ENCODE measurements at regions not wholly inside any gene's neighbourhood (a gene's known extent, or its start where the extent isn't known, plus 50 kb on each side); places are given as distances from the start of the nearest gene placed in this dataset.

GRCh38 chr14:53615252-53615651 is 341.4 kb downstream of the BMP4 start:
- no peaks in the 10 kb centered on the region for H3K9me3 ChIP-seq (ENCODE audit: insufficient read depth in 2 of 2, low read depth in 1 of 2, low read length in 1 of 2)
- FAIRE-seq: no peak
- no peak overlapping the region for H3K4me2 ChIP-seq (ENCODE audit: insufficient read depth in 1 of 2, low read depth in 2 of 2, low read length in 2 of 2)
- no peak overlapping the region for H3K18ac ChIP-seq (ENCODE audit: extremely low read depth, low read length)
- no peaks in the 10 kb centered on the region; the same call in 1 of the 2 replicates for H3K23me2 ChIP-seq (ENCODE audit: low read depth, low read length)
- no peaks in the 10 kb centered on the region for H3K79me2 ChIP-seq (ENCODE audit: control insufficient read depth in 1 of 2, insufficient read depth in 2 of 2, low read length in 2 of 2)
- H4K8ac ChIP-seq (ENCODE audit: extremely low read depth, insufficient read depth, low read length): no peak overlapping the region
- ChIA-PET POLR2A (ENCODE audit: partially characterized antibody) (no interaction called here), CTCF (ENCODE audit: partially characterized antibody) (interaction anchor here (1.3 to 1.6 kb wide), 3 partner anchors 11 to 733 kb away, joined by 3 to 4 read pairs (median 3); no protein-coding TSS in a partner anchor)
- H2BK20ac ChIP-seq (ENCODE audit: low read length): no peak overlapping the region
- no peak overlapping the region for H2AFZ ChIP-seq (ENCODE audit: low read length)
- H3K27ac ChIP-seq (ENCODE audit: low read depth, low read length): no peak overlapping the region
- H2BK120ac ChIP-seq (replicated peaks; ENCODE audit: low read depth, low read length): no peak overlapping the region
- H3K56ac ChIP-seq (replicated peaks; ENCODE audit: insufficient read length, low read depth, low read length): no peak overlapping the region
- no peak overlapping the region for H2BK5ac ChIP-seq (ENCODE audit: low read depth, low read length)
- H2AK5ac ChIP-seq (ENCODE audit: low read depth, low read length): no peak overlapping the region
- H3K9ac ChIP-seq (replicated peaks in 1 of 4; ENCODE audit: extremely low read depth in 1 of 4, low read depth in 3 of 4, low read length in 3 of 4): no peak overlapping the region
- no peaks in the 10 kb centered on the region for H3K27me3 ChIP-seq (replicated peaks in 1 of 4; ENCODE audit: control insufficient read depth in 3 of 4, extremely low read depth in 1 of 4, insufficient read depth in 3 of 4, low read length in 3 of 4)
- no peak overlapping the region for H3K4me3 ChIP-seq (ENCODE audit: extremely low read depth in 1 of 4, insufficient read depth in 2 of 4, low read depth in 3 of 4, low read length in 4 of 4)
- no peak overlapping the region for H2BK15ac ChIP-seq (ENCODE audit: low read length)
- no peak overlapping the region for H4K5ac ChIP-seq (ENCODE audit: insufficient read length, low read depth, low read length)
- 85% methylated on average over 3 of the region's 3 CpGs; no CpG with 5 or more reads in 1 of the 2 experiments for WGBS, 2 experiments (ENCODE audit: extremely low coverage in 1 of 2, insufficient coverage in 1 of 2, insufficient read length in 1 of 2, insufficient replicate concordance in 2 of 2, low coverage in 1 of 2, low lambda C conversion rate in 2 of 2, missing lambda C conversion rate in 1 of 2)
- H3K36me3 ChIP-seq (ENCODE audit: control insufficient read depth in 2 of 4, insufficient read depth in 4 of 4, low read length in 3 of 4): no peaks in the 10 kb centered on the region
- H4K20me1 ChIP-seq (replicated peaks in 1 of 2; ENCODE audit: control insufficient read depth in 1 of 2, insufficient read depth in 2 of 2, low read length in 2 of 2): no peaks in the 10 kb centered on the region
- H3K79me1 ChIP-seq (ENCODE audit: low read depth, low read length): no peaks in the 10 kb centered on the region
- no peak overlapping the region for H3K4ac ChIP-seq (replicated peaks; ENCODE audit: insufficient read length, low read depth, low read length)
- H3K4me1 ChIP-seq (replicated peaks in 1 of 4; ENCODE audit: control insufficient read depth in 3 of 4, insufficient read depth in 4 of 4, low read length in 3 of 4): no peaks in the 10 kb centered on the region
- H3K23ac ChIP-seq (ENCODE audit: insufficient read length): no peak overlapping the region
- DNase-seq (ENCODE audit: low read depth in 1 of 2, low spot score in 2 of 2): no peak
- H4K91ac ChIP-seq (replicated peaks; ENCODE audit: insufficient read length, low read length): no peak overlapping the region
- H2BK12ac ChIP-seq (ENCODE audit: low read depth, low read length): no peak overlapping the region
- H3K14ac ChIP-seq (ENCODE audit: insufficient read length): no peak overlapping the region
- TF ChIP-seq POU5F1 (IDR thresholded peaks at IDR 0.05; ENCODE audit: low read depth, low read length) (no peak), TCF12 (IDR thresholded peaks at IDR 0.05; ENCODE audit: low read depth, low read length) (no peak), CTCF (IDR thresholded peaks at IDR 0.05; ENCODE audit: control extremely low read depth in 1 of 3, insufficient read depth in 1 of 3, low read depth in 1 of 3, low read length in 3 of 3) (no peak), BRCA1 (IDR thresholded peaks at IDR 0.05; ENCODE audit: low read depth, low read length) (no peak), SAP30 (IDR thresholded peaks at IDR 0.05; ENCODE audit: insufficient read depth, insufficient replicate concordance, low read length) (no peak), POLR2AphosphoS5 (IDR thresholded peaks at IDR 0.05; ENCODE audit: low read depth, low read length) (no peak), RAD21 (IDR thresholded peaks at IDR 0.05 in 1 of 2, conservative IDR thresholded peaks at IDR 0.05 in 1 of 2; ENCODE audit: low read depth in 2 of 2, low read length in 2 of 2) (no peak), JUN (IDR thresholded peaks at IDR 0.05; ENCODE audit: low read depth, low read length) (no peak), FOSL1 (IDR thresholded peaks at IDR 0.05; ENCODE audit: insufficient read depth, low read depth, low read length) (no peak), HDAC2 (IDR thresholded peaks at IDR 0.05; ENCODE audit: borderline replicate concordance in 1 of 2, low read depth in 2 of 2, low read length in 2 of 2) (no peak), CEBPB (IDR thresholded peaks at IDR 0.05; ENCODE audit: low read depth, low read length) (no peak), CBX8 (IDR thresholded peaks at IDR 0.05; ENCODE audit: borderline replicate concordance, low read depth, low read length) (no peak)

Data from H1 (cell line).